ENCODE measurements at regions not wholly inside any gene's neighbourhood (a gene's known extent, or its start where the extent isn't known, plus 50 kb on each side); places are given as distances from the start of the nearest gene placed in this dataset.

- TF ChIP-seq CTCF (conservative IDR thresholded peaks at IDR 0.05; ENCODE audit: control insufficient read depth, insufficient read depth, low read depth, low read length), result no peak
- no peak for DNase-seq (ENCODE audit: low read depth)
- H3K4me3 ChIP-seq (ENCODE audit: control insufficient read depth, low read depth, low read length), result no peak overlapping the region
Observed at GRCh38 chr5:163696579-163696887, 191.1 kb downstream of the MAT2B start.

GRCh38 chr5:163706053-163706771 lies 200.8 kb downstream of the MAT2B start:
- TF ChIP-seq CTCF (conservative IDR thresholded peaks at IDR 0.05; ENCODE audit: control insufficient read depth, insufficient read depth, low read depth, low read length), result no peak
- no peak overlapping the region for H3K4me3 ChIP-seq (ENCODE audit: control insufficient read depth, low read depth, low read length)
- DNase-seq (ENCODE audit: low read depth), result peak; percentile 57

GRCh38 chr5:163712011-163712410 lies 206.6 kb downstream of the MAT2B start:
- no peak for TF ChIP-seq CTCF (conservative IDR thresholded peaks at IDR 0.05; ENCODE audit: control insufficient read depth, insufficient read depth, low read depth, low read length)
- no peak overlapping the region for H3K4me3 ChIP-seq (ENCODE audit: control insufficient read depth, low read depth, low read length)
- DNase-seq (ENCODE audit: low read depth), result no peak

- DNase-seq (ENCODE audit: low read depth), result no peak
- no peak overlapping the region for H3K4me3 ChIP-seq (ENCODE audit: control insufficient read depth, low read depth, low read length)
- TF ChIP-seq CTCF (conservative IDR thresholded peaks at IDR 0.05; ENCODE audit: control insufficient read depth, insufficient read depth, low read depth, low read length), result no peak
Observed at GRCh38 chr5:163718272-163718671, 212.9 kb downstream of the MAT2B start.

GRCh38 chr5:163724305-163724704 lies 218.9 kb downstream of the MAT2B start:
- no peak overlapping the region for H3K4me3 ChIP-seq (ENCODE audit: control insufficient read depth, low read depth, low read length)
- TF ChIP-seq CTCF (conservative IDR thresholded peaks at IDR 0.05; ENCODE audit: control insufficient read depth, insufficient read depth, low read depth, low read length), result no peak
- no peak for DNase-seq (ENCODE audit: low read depth)

GRCh38 chr5:163727028-163727427 lies 221.6 kb downstream of the MAT2B start:
- no peak overlapping the region for H3K4me3 ChIP-seq (ENCODE audit: control insufficient read depth, low read depth, low read length)
- no peak for TF ChIP-seq CTCF (conservative IDR thresholded peaks at IDR 0.05; ENCODE audit: control insufficient read depth, insufficient read depth, low read depth, low read length)
- DNase-seq (ENCODE audit: low read depth), result no peak
